Cardiac fibroblast (primary cell): ENCODE measurements at regions not wholly inside any gene's neighbourhood (a gene's known extent, or its start where the extent isn't known, plus 50 kb on each side); places are given as distances from the start of the nearest gene placed in this dataset.

Source experiments
- DNase-seq, 2 donors: peaks; one replicate each; pipeline versions ENCODE4 v3.0.0 to v3.0.0-alpha.2; 2010; ENCODE audit warnings: low read depth in 2 of 2
- H3K4me3 ChIP-seq, 2 donors: replicated peaks in 1 of 2; 1 replicate in 1 of 2; 2 replicates in 1 of 2; pipeline ENCODE4 v1.5.1; 2011; ENCODE audit warnings: low read depth in 2 of 2, low read length in 2 of 2, mild to moderate bottlenecking in 2 of 2, moderate library complexity in 1 of 2
- CTCF ChIP-seq: IDR thresholded peaks from one replicate; pipeline ENCODE4 v1.5.1; 2011; ENCODE audit warnings: low read depth, mild to moderate bottlenecking, low read length, inconsistent platforms

GRCh38 chr2:57523304-57523703, 523.3 kb upstream of the VRK2 start:
- TF ChIP-seq CTCF, result no peak
- no peak for DNase-seq

GRCh38 chr2:57527685-57528084, 518.9 kb upstream of the VRK2 start:
- TF ChIP-seq CTCF, result no peak
- H3K4me3 ChIP-seq, result no peak overlapping the region
- no peak for DNase-seq

More at GRCh38 chr2:57523304-57523703, 523.3 kb upstream of the VRK2 start:
- H3K4me3 ChIP-seq, result no peak overlapping the region

- no peak for TF ChIP-seq CTCF
- no peak overlapping the region for H3K4me3 ChIP-seq
- DNase-seq, result no peak
Observed at GRCh38 chr2:57528499-57528898, 518.1 kb upstream of the VRK2 start.

GRCh38 chr2:57534358-57534757, 512.2 kb upstream of the VRK2 start:
- DNase-seq, result no peak
- no peak overlapping the region for H3K4me3 ChIP-seq
- no peak for TF ChIP-seq CTCF

- TF ChIP-seq CTCF, result no peak
- no peak for DNase-seq
- no peak overlapping the region for H3K4me3 ChIP-seq
Observed at GRCh38 chr2:57536535-57537231, 509.9 kb upstream of the VRK2 start.

GRCh38 chr2:57539761-57540160, 506.8 kb upstream of the VRK2 start:
- TF ChIP-seq CTCF, result no peak
- no peak overlapping the region for H3K4me3 ChIP-seq
- no peak for DNase-seq

- no peak overlapping the region for H3K4me3 ChIP-seq
- DNase-seq, result no peak
- TF ChIP-seq CTCF, result no peak
Observed at GRCh38 chr2:57542081-57542480, 504.5 kb upstream of the VRK2 start.
